Tibial nerve (tissue), 4 donors: ENCODE measurements at regions not wholly inside any gene's neighbourhood (a gene's known extent, or its start where the extent isn't known, plus 50 kb on each side); places are given as distances from the start of the nearest gene placed in this dataset.
"Not testable (repeated sequence)": the region's sequence is repeated elsewhere in the genome, so short reads cannot be mapped to it uniquely, and the experiment has no call there.

Experiments used
- DNase-seq, 2 donors: peaks; one replicate each; pipeline ENCODE4 v3.0.0-alpha.2; 2019; ENCODE audit warnings: low spot score in 2 of 2
- H3K27ac ChIP-seq, 4 donors: fragments of 200-600 bp; sonication (generic) in 3 of 4; one replicate each; pipeline ENCODE4 v1.5.1; 2017 to 2019; ENCODE audit warnings: mild to moderate bottlenecking in 1 of 4
- H3K27me3 ChIP-seq, 2 donors: fragments of 200-600 bp; sonication (generic) in 1 of 2; one replicate each; pipeline versions ENCODE4 v1.5.1 to v1.6.0; 2017 to 2019
- H3K36me3 ChIP-seq, 3 donors: fragments of 200-600 bp; sonication (generic); one replicate each; pipeline ENCODE4 v1.5.1; 2018 to 2019
- H3K4me1 ChIP-seq, 4 donors: fragments of 200-600 bp; sonication (generic) in 3 of 4; one replicate each; pipeline ENCODE4 v1.5.1; 2017 to 2019
- H3K4me3 ChIP-seq, 4 donors: fragments of 200-600 bp; sonication (generic) in 3 of 4; one replicate each; pipeline ENCODE4 v1.5.1; 2017 to 2019; ENCODE audit warnings: mild to moderate bottlenecking in 1 of 4, moderate library complexity in 1 of 4
- H3K9me3 ChIP-seq, 4 donors: fragments of 200-600 bp; sonication (generic) in 3 of 4; one replicate each; pipeline ENCODE4 v1.5.1; 2017 to 2019
- EP300 ChIP-seq, 2 donors: sonication (generic); formaldehyde crosslinking; IDR thresholded peaks; one replicate each; pipeline ENCODE4 v1.6.1; 2017; ENCODE audit warnings: antibody characterized with exemption in 2 of 2, mild to moderate bottlenecking in 1 of 2
- POLR2A ChIP-seq, 2 donors: fragments of 450-650 bp; IDR thresholded peaks; one replicate each; pipeline ENCODE4 v1.6.1; 2017; ENCODE audit warnings: antibody characterized with exemption in 2 of 2, mild to moderate bottlenecking in 2 of 2, moderate library complexity in 2 of 2
- WGBS, 2 donors: methylation state at CpG; one replicate each; pipeline ENCODE4 v1.1.5; 2018; 5-methylcytosine and 5-hydroxymethylcytosine counted together
- TF ChIP-seq, protein P1 (sequence below), 5 experiments: fragments of 200-600 bp in 3 of 5; fragments of 450-650 bp in 2 of 5; sonication (generic) in 3 of 5; IDR thresholded peaks; one replicate each; pipeline ENCODE4 v1.5.1; 2016 to 2019; ENCODE audit warnings: antibody characterized with exemption in 5 of 5, mild to moderate bottlenecking in 3 of 5, moderate library complexity in 2 of 5

DNA sequence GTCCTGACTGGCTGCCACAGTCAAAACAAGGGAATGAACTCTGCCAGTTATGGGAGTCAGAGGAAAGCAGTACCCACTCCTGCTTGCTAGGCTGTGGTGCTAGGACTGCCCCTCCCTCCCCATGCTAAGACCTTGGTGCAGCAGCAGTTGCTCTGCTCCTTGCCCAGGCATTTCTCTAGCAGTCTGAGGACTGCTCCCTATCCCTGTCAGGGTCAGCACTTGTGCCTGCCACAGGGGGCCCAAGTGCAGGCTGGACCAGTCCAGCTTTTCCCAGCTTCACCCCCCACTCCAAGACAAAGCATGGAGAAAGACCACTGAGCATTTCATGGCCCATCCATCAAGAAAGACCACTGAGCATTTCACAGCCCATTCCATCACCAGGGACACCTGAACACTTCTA, 305.8 kb upstream of the CLEC14A start:
- no peak overlapping the region for H3K4me3 ChIP-seq
- DNase-seq = no peak
- peaks cover 0 to 45% (median 3%) of the 10 kb centered on the region in 4 donors for H3K9me3 ChIP-seq
- TF ChIP-seq, protein P1, sequence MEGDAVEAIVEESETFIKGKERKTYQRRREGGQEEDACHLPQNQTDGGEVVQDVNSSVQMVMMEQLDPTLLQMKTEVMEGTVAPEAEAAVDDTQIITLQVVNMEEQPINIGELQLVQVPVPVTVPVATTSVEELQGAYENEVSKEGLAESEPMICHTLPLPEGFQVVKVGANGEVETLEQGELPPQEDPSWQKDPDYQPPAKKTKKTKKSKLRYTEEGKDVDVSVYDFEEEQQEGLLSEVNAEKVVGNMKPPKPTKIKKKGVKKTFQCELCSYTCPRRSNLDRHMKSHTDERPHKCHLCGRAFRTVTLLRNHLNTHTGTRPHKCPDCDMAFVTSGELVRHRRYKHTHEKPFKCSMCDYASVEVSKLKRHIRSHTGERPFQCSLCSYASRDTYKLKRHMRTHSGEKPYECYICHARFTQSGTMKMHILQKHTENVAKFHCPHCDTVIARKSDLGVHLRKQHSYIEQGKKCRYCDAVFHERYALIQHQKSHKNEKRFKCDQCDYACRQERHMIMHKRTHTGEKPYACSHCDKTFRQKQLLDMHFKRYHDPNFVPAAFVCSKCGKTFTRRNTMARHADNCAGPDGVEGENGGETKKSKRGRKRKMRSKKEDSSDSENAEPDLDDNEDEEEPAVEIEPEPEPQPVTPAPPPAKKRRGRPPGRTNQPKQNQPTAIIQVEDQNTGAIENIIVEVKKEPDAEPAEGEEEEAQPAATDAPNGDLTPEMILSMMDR (IDR thresholded peaks at IDR 0.05) = no peak
- TF ChIP-seq EP300 (IDR thresholded peaks at IDR 0.05) = no peak
- TF ChIP-seq POLR2A (IDR thresholded peaks at IDR 0.05) = no peak
- no peaks in the 10 kb centered on the region for H3K4me1 ChIP-seq
- H3K27me3 ChIP-seq = no peaks in the 10 kb centered on the region
- no peaks in the 10 kb centered on the region for H3K36me3 ChIP-seq
- no peak overlapping the region for H3K27ac ChIP-seq

DNA sequence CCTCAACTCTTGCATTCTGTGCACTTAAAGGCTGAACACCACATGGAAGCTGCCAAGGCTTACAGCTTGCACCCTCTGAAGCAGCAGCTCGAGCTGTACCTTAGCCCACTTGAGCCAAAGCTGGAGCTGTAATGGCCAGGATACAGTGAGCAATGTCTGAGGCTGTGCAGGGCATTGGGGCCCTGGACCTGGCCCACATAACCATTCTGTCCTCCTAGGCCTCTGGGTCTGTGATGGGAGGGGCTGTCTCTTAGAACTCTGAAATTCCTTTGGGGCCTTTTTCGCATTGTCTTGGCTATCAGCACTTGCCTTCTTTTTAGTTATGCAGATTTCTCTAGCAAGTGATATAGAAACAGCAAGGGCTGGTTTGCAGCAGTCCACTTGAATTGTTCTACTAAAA, 303.8 kb upstream of the CLEC14A start:
- 71 to 76% methylated on average over 2 of the region's 2 CpGs for WGBS, 2 donors
- no peak for DNase-seq
- Histone ChIP-seq H3K27me3 (no peaks in the 10 kb centered on the region), H3K4me3 (no peak overlapping the region), H3K9me3 (peaks cover 0 to 45% (median 3%) of the 10 kb centered on the region in 4 donors), H3K27ac (no peak overlapping the region), H3K36me3 (no peaks in the 10 kb centered on the region), H3K4me1 (no peaks in the 10 kb centered on the region)
- TF ChIP-seq POLR2A (IDR thresholded peaks at IDR 0.05) (no peak), EP300 (IDR thresholded peaks at IDR 0.05) (no peak)
- TF ChIP-seq, protein P1 (IDR thresholded peaks at IDR 0.05) = no peak

DNA sequence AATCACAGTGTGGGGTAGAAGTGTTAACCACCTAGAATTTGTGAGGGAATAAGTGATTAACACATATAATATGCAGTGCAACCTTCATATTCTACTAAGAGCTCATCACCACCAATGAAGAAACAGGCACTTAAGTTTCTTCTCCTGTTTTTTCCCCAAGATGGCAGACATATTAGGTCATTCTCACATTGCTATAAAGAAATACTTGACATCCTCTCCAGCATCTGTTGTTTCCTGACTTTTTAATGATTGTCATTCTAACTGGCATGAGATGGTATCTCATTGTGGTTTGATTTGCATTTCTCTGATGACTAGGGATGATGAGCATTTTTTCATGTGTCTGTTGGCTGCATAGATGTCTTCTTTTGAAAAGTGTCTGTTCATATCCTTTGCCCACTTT, 301.5 kb upstream of the CLEC14A start:
- H3K27me3 ChIP-seq, H3K4me1 ChIP-seq, H3K27ac ChIP-seq, H3K36me3 ChIP-seq, DNase-seq, H3K4me3 ChIP-seq: not testable (repeated sequence)
- peaks cover 0 to 30% (median 0%) of the 10 kb centered on the region in 4 donors for H3K9me3 ChIP-seq

DNA sequence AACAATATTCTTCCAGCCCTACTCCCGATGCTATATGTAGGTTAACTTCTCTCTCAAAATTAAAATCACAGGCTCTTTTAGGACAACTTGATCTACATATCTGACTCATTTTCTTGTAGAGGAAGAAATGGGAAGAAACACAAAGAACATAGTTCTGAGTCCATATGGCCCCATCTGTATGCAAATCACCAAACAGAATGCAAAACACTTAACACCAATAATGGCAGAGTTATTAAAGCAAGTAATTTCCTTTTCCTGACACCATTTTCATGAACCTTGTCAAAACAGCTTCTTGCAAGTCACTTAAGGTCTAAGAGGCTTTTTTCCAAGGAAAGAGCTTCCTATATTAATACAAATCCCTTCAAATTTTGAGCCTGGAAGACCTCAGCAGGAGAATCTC, 300.4 kb upstream of the CLEC14A start:
- Histone ChIP-seq H3K27ac (no peak overlapping the region), H3K4me1 (no peaks in the 10 kb centered on the region), H3K9me3 (peaks cover 0 to 19% (median 0%) of the 10 kb centered on the region in 4 donors), H3K27me3 (no peaks in the 10 kb centered on the region), H3K4me3 (no peak overlapping the region), H3K36me3 (no peaks in the 10 kb centered on the region)
- 46 to 65% methylated on average over 1 of the region's 1 CpG for WGBS, 2 donors
- TF ChIP-seq, protein P1 (IDR thresholded peaks at IDR 0.05) = no peak
- TF ChIP-seq POLR2A (IDR thresholded peaks at IDR 0.05) = no peak
- TF ChIP-seq EP300 (IDR thresholded peaks at IDR 0.05) = no peak
- DNase-seq = no peak

DNA sequence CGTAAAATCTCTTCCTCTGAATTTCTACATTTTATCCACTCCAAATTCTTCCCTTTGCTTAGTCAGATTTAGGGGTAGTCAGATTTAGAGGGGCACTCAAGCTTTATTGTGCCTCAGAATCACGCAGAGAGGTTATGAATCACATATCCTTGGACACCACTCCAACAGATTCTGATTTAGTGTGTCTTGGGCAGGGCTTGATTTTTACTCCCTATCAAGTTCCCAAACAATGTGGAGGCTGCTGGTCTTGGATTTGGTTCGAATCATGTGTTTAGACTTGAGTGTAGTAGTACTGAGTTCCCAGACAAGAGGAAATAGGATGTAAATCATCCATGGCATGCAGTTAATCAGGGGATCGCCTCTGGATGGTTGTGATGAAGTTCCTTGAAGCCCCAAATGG, 298.1 kb upstream of the CLEC14A start:
- WGBS, 2 donors = 73 to 76% methylated on average over 4 of the region's 4 CpGs
- TF ChIP-seq, protein P1 (IDR thresholded peaks at IDR 0.05) = no peak
- no peak for TF ChIP-seq EP300 (IDR thresholded peaks at IDR 0.05)
- TF ChIP-seq POLR2A (IDR thresholded peaks at IDR 0.05) = no peak
- H3K27me3 ChIP-seq = no peaks in the 10 kb centered on the region
- H3K36me3 ChIP-seq = no peaks in the 10 kb centered on the region
- no peak overlapping the region for H3K4me3 ChIP-seq
- H3K4me1 ChIP-seq = no peaks in the 10 kb centered on the region
- no peaks in the 10 kb centered on the region for H3K9me3 ChIP-seq
- no peak overlapping the region for H3K27ac ChIP-seq
- no peak for DNase-seq

DNA sequence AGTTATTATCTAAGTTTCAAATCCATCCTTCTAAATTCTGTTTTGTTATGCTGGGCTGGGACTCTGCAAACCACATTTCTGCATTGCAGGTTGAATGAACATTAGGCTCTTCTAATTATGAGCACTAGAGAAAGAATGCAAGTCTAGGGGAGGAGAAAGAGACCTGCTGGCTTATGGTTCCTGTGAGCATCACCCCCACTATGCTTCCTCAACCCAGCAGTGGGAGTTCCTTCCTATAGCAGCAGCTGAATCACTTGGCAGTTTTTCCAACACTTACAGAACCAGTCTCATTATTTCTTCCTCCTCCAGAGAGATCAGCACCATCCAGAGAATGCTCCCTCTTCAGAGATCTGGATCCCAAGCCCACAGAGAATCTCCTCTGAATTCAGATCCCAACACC, 297.7 kb upstream of the CLEC14A start:
- Histone ChIP-seq H3K27me3 (no peaks in the 10 kb centered on the region), H3K36me3 (no peaks in the 10 kb centered on the region), H3K9me3 (no peaks in the 10 kb centered on the region), H3K4me3 (no peak overlapping the region), H3K4me1 (no peaks in the 10 kb centered on the region), H3K27ac (no peak overlapping the region)
- TF ChIP-seq POLR2A (IDR thresholded peaks at IDR 0.05) (no peak), EP300 (IDR thresholded peaks at IDR 0.05) (no peak)
- TF ChIP-seq, protein P1 (IDR thresholded peaks at IDR 0.05) = no peak
- DNase-seq = no peak
